GM10248 (cell line): ENCODE measurements at regions not wholly inside any gene's neighbourhood (a gene's known extent, or its start where the extent isn't known, plus 50 kb on each side); places are given as distances from the start of the nearest gene placed in this dataset.

Source experiments
- CTCF ChIA-PET: fragments of 300-600 bp; sonication (Branson Sonifier 250); formaldehyde crosslinking; extraction: SDS; loops from one replicate; lab custom pipeline; 2021; ENCODE audit warnings: antibody characterized with exemption; lab: Yijun Ruan, JAX
- POLR2A ChIA-PET: fragments of 350-650 bp; sonication (Branson Sonifier 250); formaldehyde crosslinking; extraction: SDS; loops from one replicate; lab custom pipeline; 2020; ENCODE audit warnings: antibody characterized with exemption; lab: Yijun Ruan, JAX
- DNase-seq: peaks from one replicate; pipeline ENCODE4 v3.0.0; 2012; ENCODE audit errors: extremely low spot score
- CTCF ChIP-seq: IDR thresholded peaks from 2 replicates; pipeline ENCODE4 v1.5.1; 2012; ENCODE audit warnings: mild to moderate bottlenecking, low read depth; ENCODE audit errors: extremely low read depth, missing control alignments, control extremely low read depth

- POLR2A ChIA-PET: no interaction called here
- DNase-seq: no peak
- CTCF ChIA-PET: no interaction called here
- no peak for TF ChIP-seq CTCF
These were observed 550.0 kb downstream of the REEP3 start for GRCh38 chr10:64071218-64071617.

- ChIA-PET CTCF (no interaction called here), POLR2A (no interaction called here)
These were observed 554.4 kb downstream of the REEP3 start for GRCh38 chr10:64075604-64076003.

DNA sequence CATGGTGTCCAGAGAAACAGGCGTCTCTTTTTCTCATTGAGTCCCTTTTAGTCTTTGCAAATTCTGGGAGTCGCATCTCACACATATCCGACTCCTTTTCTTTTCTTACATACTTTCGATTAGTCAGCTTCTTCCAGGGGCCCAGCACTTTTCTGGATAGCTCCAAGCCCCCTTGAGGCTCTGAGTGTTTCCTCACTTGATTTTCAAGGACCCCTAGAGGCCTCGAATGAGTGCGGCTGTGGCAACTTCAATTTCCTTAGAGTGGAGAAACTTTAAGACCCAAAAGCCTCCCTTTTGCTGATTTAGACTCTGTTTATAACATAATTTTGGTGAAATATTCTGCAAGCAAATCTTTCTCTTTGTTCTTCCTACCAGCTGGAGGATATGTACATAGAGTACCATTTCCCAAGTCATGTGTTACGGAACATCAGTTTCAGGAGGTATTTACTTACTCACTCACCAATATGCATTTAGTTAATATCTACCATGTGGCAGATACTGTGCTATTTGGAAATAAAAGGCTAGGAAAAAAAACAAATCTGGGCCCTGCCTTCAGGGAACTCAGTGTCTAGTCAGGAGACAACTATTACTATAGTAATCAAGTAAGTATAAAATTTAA, 555.2 kb downstream of the REEP3 start:
- TF ChIP-seq CTCF: no peak
- no peak for DNase-seq
- POLR2A ChIA-PET: no interaction called here
- CTCF ChIA-PET: interaction anchor here (1.2 kb wide), 1 partner anchor 10 kb away, joined by 3 read pairs; no protein-coding TSS in a partner anchor

More at GRCh38 chr10:64075604-64076003, 554.4 kb downstream of the REEP3 start:
- DNase-seq: no peak
- no peak for TF ChIP-seq CTCF

- DNase-seq: no peak
- no peak for TF ChIP-seq CTCF
- ChIA-PET CTCF (interaction anchor here (1.2 kb wide), 1 partner anchor 590 kb away, joined by 3 read pairs; no protein-coding TSS in a partner anchor), POLR2A (no interaction called here)
These were observed 558.1 kb downstream of the REEP3 start for GRCh38 chr10:64079341-64079740.

- ChIA-PET POLR2A (no interaction called here), CTCF (interaction anchor here (1.2 kb wide), 1 partner anchor 589 kb away, joined by 3 read pairs; no protein-coding TSS in a partner anchor)
- no peak for TF ChIP-seq CTCF
- DNase-seq: no peak
These were observed 558.9 kb downstream of the REEP3 start for GRCh38 chr10:64080071-64080470.

DNA sequence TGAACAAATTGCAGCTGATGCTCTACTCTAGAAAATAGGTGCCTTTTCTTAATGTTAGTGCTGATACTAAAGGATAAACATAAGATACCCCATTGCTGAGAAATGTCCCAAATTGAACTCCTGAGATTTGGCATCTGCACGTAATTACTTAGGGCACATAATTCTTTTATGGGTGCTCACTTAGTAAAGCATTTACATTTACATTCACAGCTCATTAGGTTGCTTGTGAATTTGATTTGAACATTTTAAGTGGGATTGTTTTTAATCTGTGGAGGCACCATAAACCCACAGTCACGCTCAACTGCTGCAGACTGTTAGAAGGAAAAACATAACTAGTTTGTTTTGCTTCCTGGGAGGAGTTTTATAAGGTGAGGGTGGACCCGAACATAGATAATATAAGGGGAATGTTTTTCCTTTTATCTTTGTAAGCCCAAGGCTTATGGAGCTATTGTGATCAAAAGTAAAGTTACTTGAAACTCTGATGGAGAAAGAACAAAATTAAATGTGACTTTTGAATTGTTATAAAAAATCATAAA, 560.8 kb downstream of the REEP3 start:
- TF ChIP-seq CTCF: no peak
- ChIA-PET CTCF (interaction anchor here (1.2 kb wide), 1 partner anchor 12 kb away, joined by 3 read pairs; no protein-coding TSS in a partner anchor), POLR2A (no interaction called here)
- DNase-seq: no peak
